ENCODE measurements at regions not wholly inside any gene's neighbourhood (a gene's known extent, or its start where the extent isn't known, plus 50 kb on each side); places are given as distances from the start of the nearest gene placed in this dataset.

DNA sequence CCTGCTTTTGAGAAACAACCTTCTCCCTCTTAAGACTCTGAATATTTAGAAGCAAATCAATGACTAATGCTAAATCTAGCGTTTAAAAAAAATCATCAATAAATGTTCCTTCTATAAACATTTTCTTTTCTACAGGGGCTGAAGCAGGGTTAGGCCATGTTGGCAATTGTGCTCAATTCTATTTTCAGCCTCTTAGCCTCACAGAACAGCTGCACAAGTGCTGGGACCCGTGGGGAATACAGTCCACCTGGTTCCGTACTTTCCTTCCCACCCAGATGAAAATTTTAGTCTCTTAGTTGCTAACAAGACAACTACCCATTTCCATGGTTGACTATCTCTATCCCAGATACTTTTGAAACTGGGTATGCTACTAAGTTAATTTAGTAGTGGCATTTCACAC lies 138.6 kb downstream of the RPS12 start:
- no peaks in the 10 kb centered on the region for H3K9me3 ChIP-seq (ENCODE audit: insufficient read depth, low read depth, low read length)
- no peaks in the 10 kb centered on the region for H3K36me3 ChIP-seq (ENCODE audit: insufficient read depth, low read length)
- no peak overlapping the region for H2AFZ ChIP-seq (ENCODE audit: low read length)
- no peak overlapping the region for H3K4me2 ChIP-seq (ENCODE audit: low read depth, low read length, poor library complexity, severe bottlenecking)
- H3K27me3 ChIP-seq (ENCODE audit: insufficient read depth, low read length, poor library complexity, severe bottlenecking) = no peaks in the 10 kb centered on the region
- no peaks in the 10 kb centered on the region for H4K20me1 ChIP-seq (ENCODE audit: insufficient read depth, low read length, poor library complexity, severe bottlenecking)
- H3F3A ChIP-seq (ENCODE audit: low read depth) = no peaks in the 10 kb centered on the region
- H3K4me3 ChIP-seq (ENCODE audit: low read length, poor library complexity, severe bottlenecking) = no peak overlapping the region
- TF ChIP-seq EZH2phosphoT487 (IDR thresholded peaks at IDR 0.05; ENCODE audit: borderline replicate concordance) (no peak), CTCF (conservative IDR thresholded peaks at IDR 0.05; ENCODE audit: low read length) (no peak)
- H3K9me2 ChIP-seq (replicated peaks; ENCODE audit: low read depth, low read length) = no peaks in the 10 kb centered on the region
- H3K4me1 ChIP-seq (ENCODE audit: insufficient read depth, low read length, poor library complexity, severe bottlenecking) = no peaks in the 10 kb centered on the region
- no peaks in the 10 kb centered on the region for H3K79me2 ChIP-seq (ENCODE audit: insufficient read depth, low read length)
- no peak overlapping the region for H3K9ac ChIP-seq (ENCODE audit: low read depth, low read length, poor library complexity, severe bottlenecking)

GRCh38 chr6:132954222-132954621 lies 139.9 kb downstream of the RPS12 start:
- H3K4me2 ChIP-seq (ENCODE audit: low read depth, low read length, poor library complexity, severe bottlenecking) = no peak overlapping the region
- H3K4me3 ChIP-seq (ENCODE audit: low read length, poor library complexity, severe bottlenecking) = no peak overlapping the region
- H3K36me3 ChIP-seq (ENCODE audit: insufficient read depth, low read length) = no peaks in the 10 kb centered on the region
- TF ChIP-seq EZH2phosphoT487 (IDR thresholded peaks at IDR 0.05; ENCODE audit: borderline replicate concordance) (no peak), CTCF (conservative IDR thresholded peaks at IDR 0.05; ENCODE audit: low read length) (no peak)
- no peaks in the 10 kb centered on the region for H4K20me1 ChIP-seq (ENCODE audit: insufficient read depth, low read length, poor library complexity, severe bottlenecking)
- no peaks in the 10 kb centered on the region for H3K4me1 ChIP-seq (ENCODE audit: insufficient read depth, low read length, poor library complexity, severe bottlenecking)
- no peaks in the 10 kb centered on the region for H3K79me2 ChIP-seq (ENCODE audit: insufficient read depth, low read length)
- no peaks in the 10 kb centered on the region for H3K27me3 ChIP-seq (ENCODE audit: insufficient read depth, low read length, poor library complexity, severe bottlenecking)
- H3F3A ChIP-seq (ENCODE audit: low read depth) = no peaks in the 10 kb centered on the region
- no peaks in the 10 kb centered on the region for H3K9me2 ChIP-seq (replicated peaks; ENCODE audit: low read depth, low read length)
- H2AFZ ChIP-seq (ENCODE audit: low read length) = no peak overlapping the region
- no peak overlapping the region for H3K9ac ChIP-seq (ENCODE audit: low read depth, low read length, poor library complexity, severe bottlenecking)
- no peaks in the 10 kb centered on the region for H3K9me3 ChIP-seq (ENCODE audit: insufficient read depth, low read depth, low read length)

DNA sequence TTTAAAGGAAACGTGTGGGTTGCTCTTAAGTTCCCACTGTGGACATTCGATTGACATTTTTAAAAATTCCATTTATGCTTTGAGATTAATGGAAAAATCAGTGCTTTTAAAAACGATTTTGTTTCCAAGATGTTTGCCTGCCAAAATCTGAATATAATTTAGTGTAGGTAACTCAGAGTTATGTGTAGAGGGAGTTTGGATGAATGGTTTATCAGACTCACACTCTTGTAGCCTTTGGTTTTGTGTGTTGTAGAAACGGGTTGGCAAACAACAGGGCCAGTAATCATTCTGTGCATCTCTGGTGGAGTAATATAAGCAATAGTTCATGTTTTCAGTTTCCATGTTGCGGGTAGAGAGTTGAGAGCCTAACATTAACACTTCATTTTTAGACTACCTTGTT lies 140.6 kb downstream of the RPS12 start:
- H2AFZ ChIP-seq (ENCODE audit: low read length) = no peak overlapping the region
- no peak overlapping the region for H3K9ac ChIP-seq (ENCODE audit: low read depth, low read length, poor library complexity, severe bottlenecking)
- no peaks in the 10 kb centered on the region for H3K36me3 ChIP-seq (ENCODE audit: insufficient read depth, low read length)

More for the DNA sequence above, 140.6 kb downstream of the RPS12 start:
- Histone ChIP-seq H3K79me2 (ENCODE audit: insufficient read depth, low read length) (no peaks in the 10 kb centered on the region), H3K4me3 (ENCODE audit: low read length, poor library complexity, severe bottlenecking) (no peak overlapping the region), H3K4me2 (ENCODE audit: low read depth, low read length, poor library complexity, severe bottlenecking) (no peak overlapping the region), H3K9me3 (ENCODE audit: insufficient read depth, low read depth, low read length) (no peaks in the 10 kb centered on the region), H3K4me1 (ENCODE audit: insufficient read depth, low read length, poor library complexity, severe bottlenecking) (no peaks in the 10 kb centered on the region), H4K20me1 (ENCODE audit: insufficient read depth, low read length, poor library complexity, severe bottlenecking) (no peaks in the 10 kb centered on the region), H3K27me3 (ENCODE audit: insufficient read depth, low read length, poor library complexity, severe bottlenecking) (no peaks in the 10 kb centered on the region), H3F3A (ENCODE audit: low read depth) (no peaks in the 10 kb centered on the region), H3K9me2 (replicated peaks; ENCODE audit: low read depth, low read length) (no peaks in the 10 kb centered on the region)
- TF ChIP-seq EZH2phosphoT487 (IDR thresholded peaks at IDR 0.05; ENCODE audit: borderline replicate concordance) (no peak), CTCF (conservative IDR thresholded peaks at IDR 0.05; ENCODE audit: low read length) (no peak)

Data from Loucy (cell line).